Effector memory CD8-positive, alpha-beta T cell (primary cell): ENCODE measurements at regions not wholly inside any gene's neighbourhood (a gene's known extent, or its start where the extent isn't known, plus 50 kb on each side); places are given as distances from the start of the nearest gene placed in this dataset.

Experiments
- ATAC-seq: fragments of 150-1000 bp; cut with Tn5 transposase; replicated peaks from 2 replicates; pipeline ENCODE4 v1.10.0; 2021; ENCODE audit warnings: mild to moderate bottlenecking, moderate library complexity
- DNase-seq, 3 experiments: peaks; one replicate each; pipeline ENCODE4 v3.0.0; 2021
- H3K27ac Mint-ChIP-seq, 2 donors: one replicate each; pipeline ENCODE4 v1.8.0; 2022; ENCODE audit warnings: mild to moderate bottlenecking in 2 of 2, mixed read lengths in 2 of 2, moderate library complexity in 2 of 2
- H3K27me3 Mint-ChIP-seq, 2 donors: one replicate each; pipeline ENCODE4 v1.8.0; 2022; ENCODE audit warnings: mixed read lengths in 2 of 2
- H3K36me3 Mint-ChIP-seq: one replicate; pipeline ENCODE4 v1.8.0; 2022; ENCODE audit warnings: mild to moderate bottlenecking, moderate library complexity, mixed read lengths; ENCODE audit not compliant: insufficient read depth
- H3K4me1 Mint-ChIP-seq, 2 donors: one replicate each; pipeline ENCODE4 v1.8.0; 2022; ENCODE audit warnings: low read depth in 2 of 2, mixed read lengths in 2 of 2
- H3K4me3 Mint-ChIP-seq, 2 donors: one replicate each; pipeline ENCODE4 v1.8.0; 2022; ENCODE audit warnings: mild to moderate bottlenecking in 2 of 2, mixed read lengths in 2 of 2, moderate library complexity in 2 of 2
- H3K9me3 Mint-ChIP-seq, 2 donors: one replicate each; pipeline ENCODE4 v1.8.0; 2022; ENCODE audit warnings: mixed read lengths in 2 of 2

DNA sequence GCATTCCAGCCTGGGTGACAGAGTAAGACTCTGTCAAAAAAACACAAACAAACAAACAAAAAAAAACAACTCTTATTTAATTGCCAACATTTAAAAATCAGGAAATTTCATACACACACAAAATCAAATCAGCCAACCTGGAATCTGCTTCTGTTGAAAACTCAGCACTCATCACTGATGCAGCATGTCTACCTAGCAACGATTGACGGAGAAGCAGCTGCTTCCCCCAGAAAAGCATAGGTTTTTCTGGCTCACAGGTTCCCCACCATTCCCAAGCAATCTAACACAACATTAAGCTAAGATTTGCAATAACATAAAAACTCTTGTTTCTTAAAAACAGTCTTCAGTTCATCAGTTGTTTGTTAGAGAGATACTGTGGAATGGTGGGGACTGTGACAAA lies 143.6 kb downstream of the DHX15 start:
- DNase-seq = no peak
- Mint-ChIP-seq H3K4me1 (no peaks in the 10 kb centered on the region), H3K9me3 (no peaks in the 10 kb centered on the region), H3K27me3 (peaks cover 22 to 28% of the 10 kb centered on the region in 2 donors), H3K27ac (no peak overlapping the region), H3K36me3 (no peaks in the 10 kb centered on the region), H3K4me3 (no peak overlapping the region)
- no peak for ATAC-seq

DNA sequence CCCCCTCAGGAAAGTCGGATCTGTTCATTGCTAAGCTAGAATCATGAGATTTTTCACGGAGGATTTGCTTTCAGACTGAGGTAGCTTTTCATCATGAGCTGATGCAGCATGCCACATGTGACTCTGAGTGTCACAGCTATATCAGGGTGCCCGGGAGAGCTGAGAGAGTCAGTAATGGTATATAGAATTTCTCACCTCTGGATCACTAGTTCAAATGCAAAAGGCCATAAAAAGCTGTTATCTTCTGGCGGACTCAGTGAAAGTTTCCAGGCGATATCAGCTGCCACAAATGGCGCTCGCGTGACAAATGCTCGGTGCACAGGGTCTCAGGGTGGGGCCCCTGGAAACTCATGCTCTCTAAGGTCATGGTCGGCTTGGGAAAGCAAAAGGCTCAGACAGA lies 150.1 kb downstream of the DHX15 start:
- Mint-ChIP-seq H3K36me3 (no peaks in the 10 kb centered on the region), H3K9me3 (no peaks in the 10 kb centered on the region), H3K27me3 (peaks cover 35 to 39% of the 10 kb centered on the region in 2 donors), H3K27ac (no peak overlapping the region), H3K4me1 (no peaks in the 10 kb centered on the region), H3K4me3 (no peak overlapping the region)
- ATAC-seq (no peak), DNase-seq (no peak)

DNA sequence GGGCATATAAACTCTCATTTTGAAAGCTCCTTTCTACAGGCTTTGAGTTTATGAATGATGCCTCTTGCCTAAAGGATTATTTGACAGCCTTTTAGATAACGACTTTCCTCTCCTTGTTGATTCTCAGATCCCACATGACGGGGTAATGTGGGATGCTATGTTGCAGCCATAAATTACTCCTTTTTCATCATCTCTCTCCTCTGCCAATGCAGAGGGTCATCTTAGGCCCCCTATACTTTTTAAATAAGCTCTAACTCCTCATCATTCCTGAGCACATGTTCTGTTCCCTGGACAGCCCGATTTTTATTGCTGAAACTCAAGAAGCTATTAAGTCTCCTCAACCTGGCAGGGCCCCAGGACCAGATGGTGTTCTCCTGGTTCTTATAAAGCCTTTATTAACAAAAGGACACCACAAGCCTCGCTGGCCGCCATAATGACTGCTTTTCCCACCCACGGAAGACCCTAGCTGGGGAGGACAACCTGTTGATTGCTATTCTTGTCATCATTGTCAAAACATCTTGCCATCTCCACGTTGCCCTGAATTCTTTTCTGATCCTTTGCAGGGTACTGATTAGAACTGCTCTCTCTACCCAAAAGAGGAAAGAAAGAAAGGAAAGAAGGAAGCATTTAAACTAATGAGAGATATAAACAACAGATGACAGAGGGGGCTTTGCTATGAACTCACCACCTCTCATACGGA lies 150.7 kb downstream of the DHX15 start:
- H3K27ac Mint-ChIP-seq = no peak overlapping the region
- H3K36me3 Mint-ChIP-seq = no peaks in the 10 kb centered on the region

DNA sequence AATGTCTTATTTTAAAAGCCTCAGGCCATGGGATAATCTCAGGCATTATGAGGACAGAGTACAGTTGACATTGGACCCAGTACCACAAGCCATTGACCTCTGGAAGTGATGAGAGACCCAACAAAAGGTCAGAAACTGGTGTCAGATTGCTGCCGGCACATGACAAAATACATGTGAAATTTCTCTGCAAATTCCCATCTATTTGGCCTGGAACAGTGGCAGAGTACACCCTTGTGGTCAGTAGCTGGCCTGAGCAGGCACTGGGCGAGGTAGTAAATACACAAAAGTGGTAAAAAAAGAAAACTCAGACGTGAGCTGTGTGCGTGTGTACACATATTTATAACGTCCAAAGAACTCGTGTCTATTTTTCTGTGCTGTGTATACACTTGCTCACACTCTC lies 155.5 kb downstream of the DHX15 start:
- Mint-ChIP-seq H3K27me3 (peaks cover 7 to 24% of the 10 kb centered on the region in 2 donors), H3K4me1 (no peaks in the 10 kb centered on the region), H3K27ac (no peak overlapping the region), H3K4me3 (no peak overlapping the region), H3K36me3 (no peaks in the 10 kb centered on the region), H3K9me3 (no peaks in the 10 kb centered on the region)
- ATAC-seq (no peak), DNase-seq (no peak)

More for the DNA sequence above, 150.7 kb downstream of the DHX15 start:
- Mint-ChIP-seq H3K4me3 (no peak overlapping the region), H3K9me3 (no peaks in the 10 kb centered on the region), H3K4me1 (no peaks in the 10 kb centered on the region), H3K27me3 (peaks cover 35 to 38% of the 10 kb centered on the region in 2 donors)
- ATAC-seq (no peak), DNase-seq (no peak)

GRCh38 chr4:24426557-24426956 lies 157.8 kb downstream of the DHX15 start:
- H3K4me3 Mint-ChIP-seq = no peak overlapping the region
- no peaks in the 10 kb centered on the region for H3K36me3 Mint-ChIP-seq
- no peak for ATAC-seq
- H3K27me3 Mint-ChIP-seq = peaks cover 0 to 19% of the 10 kb centered on the region in 2 donors
- DNase-seq = no peak
- no peaks in the 10 kb centered on the region for H3K4me1 Mint-ChIP-seq
- no peak overlapping the region for H3K27ac Mint-ChIP-seq
- peaks cover 0 to 2% of the 10 kb centered on the region in 2 donors for H3K9me3 Mint-ChIP-seq

- ATAC-seq = no peak
- Mint-ChIP-seq H3K27ac (no peak overlapping the region), H3K4me3 (no peak overlapping the region), H3K9me3 (peaks cover 0 to 2% of the 10 kb centered on the region in 2 donors), H3K36me3 (no peaks in the 10 kb centered on the region), H3K4me1 (no peaks in the 10 kb centered on the region), H3K27me3 (peaks cover 1 to 19% of the 10 kb centered on the region in 2 donors)
- DNase-seq = no peak
Observed at GRCh38 chr4:24425863-24426262, 158.5 kb downstream of the DHX15 start.

DNA sequence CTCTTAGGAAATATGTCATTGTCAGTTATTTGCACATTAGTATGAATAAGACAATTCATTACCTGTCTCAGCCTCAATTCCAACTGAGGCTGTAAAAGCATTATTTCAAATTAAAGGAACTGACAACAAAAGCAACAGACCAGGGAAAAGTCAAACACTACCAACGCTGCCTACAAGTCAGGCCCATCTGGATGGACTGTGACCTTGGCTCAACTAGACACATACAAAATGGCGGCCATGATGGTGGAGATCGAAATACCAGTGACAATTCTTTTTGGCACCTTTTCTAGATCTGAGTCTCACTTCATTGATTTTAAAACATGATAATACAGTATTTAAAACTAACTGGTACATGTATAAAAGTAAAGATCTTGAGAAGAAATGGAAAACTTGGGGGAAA lies 160.7 kb downstream of the DHX15 start:
- H3K4me1 Mint-ChIP-seq = peaks cover 4 to 5% of the 10 kb centered on the region in 2 donors

DNA sequence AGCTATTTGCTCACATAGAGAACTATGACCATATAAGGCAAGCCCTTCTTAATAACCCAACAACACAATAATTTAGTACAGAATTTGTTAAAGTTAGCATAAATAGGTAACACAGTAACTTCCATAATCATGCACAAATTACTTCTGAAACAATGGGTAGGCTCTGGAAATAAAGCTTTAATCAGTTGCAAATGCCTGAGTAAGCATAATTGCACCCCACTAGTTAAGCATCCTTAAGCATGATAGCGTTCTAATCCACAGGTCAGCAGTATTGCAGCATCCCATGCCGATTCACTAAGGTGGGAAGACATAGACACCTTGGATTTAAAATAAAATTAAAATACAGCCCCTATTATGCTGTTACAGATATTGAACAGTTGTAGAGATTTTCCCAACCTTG lies 161.7 kb downstream of the DHX15 start:
- Mint-ChIP-seq H3K27me3 (peaks cover 8 to 22% of the 10 kb centered on the region in 2 donors), H3K4me3 (no peak overlapping the region), H3K9me3 (peaks cover 0 to 2% of the 10 kb centered on the region in 2 donors), H3K36me3 (no peaks in the 10 kb centered on the region), H3K4me1 (peaks cover 4 to 5% of the 10 kb centered on the region in 2 donors), H3K27ac (no peak overlapping the region)
- DNase-seq (no peak), ATAC-seq (no peak)

More for the DNA sequence above, 160.7 kb downstream of the DHX15 start:
- peaks cover 8 to 27% of the 10 kb centered on the region in 2 donors for H3K27me3 Mint-ChIP-seq
- no peaks in the 10 kb centered on the region for H3K36me3 Mint-ChIP-seq
- peaks cover 0 to 2% of the 10 kb centered on the region in 2 donors for H3K9me3 Mint-ChIP-seq
- ATAC-seq = no peak
- H3K4me3 Mint-ChIP-seq = no peak overlapping the region
- no peak for DNase-seq
- H3K27ac Mint-ChIP-seq = no peak overlapping the region

- Mint-ChIP-seq H3K36me3 (no peaks in the 10 kb centered on the region), H3K9me3 (peaks cover 0 to 2% of the 10 kb centered on the region in 2 donors), H3K27ac (peak overlapping the region in 1 of 2 donors; percentile 7), H3K27me3 (peaks cover 20 to 25% of the 10 kb centered on the region in 2 donors), H3K4me3 (no peak overlapping the region), H3K4me1 (peaks cover 4 to 5% of the 10 kb centered on the region in 2 donors)
- DNase-seq (peak; percentile 19 to 33 (median 21)), ATAC-seq (peak; percentile 46)
Observed at GRCh38 chr4:24419181-24420034, 164.9 kb downstream of the DHX15 start.

DNA sequence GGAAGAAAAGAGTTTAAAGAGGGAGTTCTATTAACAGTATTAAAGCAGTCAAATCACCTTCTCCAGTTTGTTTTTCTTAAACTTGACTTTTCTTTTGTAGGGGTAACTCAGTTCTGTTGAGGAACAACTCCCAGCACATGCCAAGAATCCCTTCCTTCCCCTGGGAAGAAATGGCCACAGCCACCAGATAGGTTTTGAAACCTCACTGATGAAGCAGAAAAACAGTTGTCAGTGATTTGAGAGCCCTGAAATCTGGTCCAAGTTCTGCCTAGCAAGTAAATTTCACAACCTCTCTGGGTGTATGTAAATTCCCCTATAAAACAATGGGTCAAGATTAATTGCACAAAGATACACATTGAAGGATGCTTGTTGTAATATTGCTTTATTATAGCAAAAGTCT lies 167.1 kb downstream of the DHX15 start:
- H3K27ac Mint-ChIP-seq = no peak overlapping the region
- H3K9me3 Mint-ChIP-seq = no peaks in the 10 kb centered on the region
- H3K27me3 Mint-ChIP-seq = peaks cover 30 to 35% of the 10 kb centered on the region in 2 donors
- no peak overlapping the region for H3K4me3 Mint-ChIP-seq
- ATAC-seq = no peak
- H3K36me3 Mint-ChIP-seq = peaks cover under 1% of the 10 kb centered on the region
- no peak for DNase-seq
- peaks cover 4 to 5% of the 10 kb centered on the region in 2 donors for H3K4me1 Mint-ChIP-seq

DNA sequence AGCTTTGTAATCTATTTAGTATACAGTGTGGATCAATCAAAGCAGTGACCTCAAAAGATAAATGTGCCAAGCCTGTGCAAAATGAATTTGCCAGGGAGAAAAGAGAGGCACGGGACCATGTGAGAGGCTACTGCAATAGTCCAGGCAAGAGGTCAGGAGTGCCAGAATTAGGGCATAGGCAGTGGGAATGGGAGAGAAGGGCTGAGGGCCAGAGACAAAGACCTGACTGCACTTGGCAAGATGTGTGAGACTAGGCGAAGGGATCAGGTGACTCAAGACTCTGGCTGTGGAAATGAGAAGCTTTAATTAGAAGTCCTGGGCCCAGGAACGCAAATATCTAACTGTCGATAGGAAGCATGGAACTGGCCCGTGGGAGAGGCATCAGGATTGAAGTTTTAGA lies 168.1 kb downstream of the DHX15 start:
- DNase-seq (no peak), ATAC-seq (no peak)
- peaks cover 30 to 35% of the 10 kb centered on the region in 2 donors for H3K27me3 Mint-ChIP-seq
- no peak overlapping the region for H3K4me3 Mint-ChIP-seq
- H3K4me1 Mint-ChIP-seq = peaks cover 4 to 5% of the 10 kb centered on the region in 2 donors
- no peak overlapping the region for H3K27ac Mint-ChIP-seq
- peaks cover 3% of the 10 kb centered on the region for H3K36me3 Mint-ChIP-seq
- H3K9me3 Mint-ChIP-seq = no peaks in the 10 kb centered on the region

- peaks cover 20 to 22% of the 10 kb centered on the region in 2 donors for H3K27me3 Mint-ChIP-seq
- peaks cover 3% of the 10 kb centered on the region for H3K36me3 Mint-ChIP-seq
- no peaks in the 10 kb centered on the region for H3K4me1 Mint-ChIP-seq
- H3K9me3 Mint-ChIP-seq = no peaks in the 10 kb centered on the region
- no peak overlapping the region for H3K4me3 Mint-ChIP-seq
- DNase-seq = no peak
- no peak for ATAC-seq
- no peak overlapping the region for H3K27ac Mint-ChIP-seq
Observed at GRCh38 chr4:24413311-24413784, 171.0 kb downstream of the DHX15 start.

- Mint-ChIP-seq H3K4me1 (no peaks in the 10 kb centered on the region), H3K4me3 (no peak overlapping the region), H3K36me3 (peaks cover 3% of the 10 kb centered on the region), H3K9me3 (no peaks in the 10 kb centered on the region), H3K27me3 (peaks cover 20% of the 10 kb centered on the region in 2 donors), H3K27ac (no peak overlapping the region)
- no peak for DNase-seq
- ATAC-seq = no peak
Observed at GRCh38 chr4:24411806-24412205, 172.5 kb downstream of the DHX15 start.
